ENCODE measurements at regions not wholly inside any gene's neighbourhood (a gene's known extent, or its start where the extent isn't known, plus 50 kb on each side); places are given as distances from the start of the nearest gene placed in this dataset.

- Histone ChIP-seq H3K4ac (ENCODE audit: low read length) (no peak overlapping the region), H3K4me2 (ENCODE audit: insufficient read depth, low read length, poor library complexity, severe bottlenecking) (no peak overlapping the region), H3K79me1 (ENCODE audit: low read depth, low read length) (no peaks in the 10 kb centered on the region), H3K14ac (ENCODE audit: low read length) (no peak overlapping the region), H2AFZ (ENCODE audit: low read length) (no peak overlapping the region), H3K9me3 (replicated peaks in 1 of 2; ENCODE audit: control insufficient read depth in 2 of 2, insufficient read depth in 1 of 2, low read depth in 1 of 2, low read length in 2 of 2) (peaks cover 0 to 2% of the 10 kb centered on the region in 2 donors), H2AK5ac (ENCODE audit: low read depth, low read length) (no peak overlapping the region), H2BK120ac (ENCODE audit: low read depth, low read length) (no peak overlapping the region), H2BK5ac (ENCODE audit: low read length) (no peak overlapping the region), H3K9ac (ENCODE audit: low read depth, low read length, poor library complexity) (no peak overlapping the region), H4K8ac (ENCODE audit: low read depth, low read length) (no peak overlapping the region), H3K4me3 (ENCODE audit: low read length in 2 of 2) (no peak overlapping the region), H3K4me1 (ENCODE audit: control insufficient read depth in 2 of 2, insufficient read depth in 1 of 2, low read depth in 1 of 2, low read length in 2 of 2) (no peaks in the 10 kb centered on the region), H2BK15ac (ENCODE audit: low read length) (no peak overlapping the region), H3K27me3 (ENCODE audit: control insufficient read depth in 3 of 3, insufficient read depth in 3 of 3, low read depth in 1 of 3, low read length in 3 of 3) (peaks cover 0 to 5% (median 0%) of the 10 kb centered on the region in 3 experiments), H3K18ac (ENCODE audit: low read length) (no peak overlapping the region), H3K23ac (ENCODE audit: low read depth, low read length, poor library complexity) (no peak overlapping the region), H4K91ac (ENCODE audit: low read depth, low read length, poor library complexity) (no peak overlapping the region), H3K27ac (replicated peaks; ENCODE audit: low read length) (no peak overlapping the region), H2BK12ac (ENCODE audit: low read length) (no peak overlapping the region), H3K36me3 (replicated peaks in 1 of 2; ENCODE audit: control insufficient read depth in 2 of 2, insufficient read depth in 2 of 2, low read length in 2 of 2) (no peaks in the 10 kb centered on the region)
- DNase-seq (ENCODE audit: low spot score), result no peak
- no CpG with 5 or more reads among the region's 4 CpGs for WGBS, 2 donors (ENCODE audit: extremely low coverage in 2 of 2, insufficient read length in 2 of 2, insufficient replicate concordance in 1 of 2)
Measured at GRCh38 chr12:114192013-114192412, 213.9 kb downstream of the TBX5 start.

- H2BK12ac ChIP-seq (ENCODE audit: low read length), result no peak overlapping the region
- no peak overlapping the region for H3K27ac ChIP-seq (replicated peaks; ENCODE audit: low read length)
- H4K91ac ChIP-seq (ENCODE audit: low read depth, low read length, poor library complexity), result no peak overlapping the region
- H3K4me2 ChIP-seq (ENCODE audit: insufficient read depth, low read length, poor library complexity, severe bottlenecking), result no peak overlapping the region
- no peak overlapping the region for H3K18ac ChIP-seq (ENCODE audit: low read length)
- H3K79me1 ChIP-seq (ENCODE audit: low read depth, low read length), result no peaks in the 10 kb centered on the region
- no peak overlapping the region for H3K23ac ChIP-seq (ENCODE audit: low read depth, low read length, poor library complexity)
- no peak overlapping the region for H3K4ac ChIP-seq (ENCODE audit: low read length)
- no CpG with 5 or more reads among the region's 6 CpGs for WGBS, 2 donors (ENCODE audit: extremely low coverage in 2 of 2, insufficient read length in 2 of 2, insufficient replicate concordance in 1 of 2)
- H3K9ac ChIP-seq (ENCODE audit: low read depth, low read length, poor library complexity), result no peak overlapping the region
- no peak for DNase-seq (ENCODE audit: low spot score)
- peaks cover 0 to 5% (median 0%) of the 10 kb centered on the region in 3 experiments for H3K27me3 ChIP-seq (ENCODE audit: control insufficient read depth in 3 of 3, insufficient read depth in 3 of 3, low read depth in 1 of 3, low read length in 3 of 3)
- H3K36me3 ChIP-seq (replicated peaks in 1 of 2; ENCODE audit: control insufficient read depth in 2 of 2, insufficient read depth in 2 of 2, low read length in 2 of 2), result no peaks in the 10 kb centered on the region
- H2BK15ac ChIP-seq (ENCODE audit: low read length), result no peak overlapping the region
- no peak overlapping the region for H2AK5ac ChIP-seq (ENCODE audit: low read depth, low read length)
- H2BK5ac ChIP-seq (ENCODE audit: low read length), result no peak overlapping the region
- no peak overlapping the region for H3K14ac ChIP-seq (ENCODE audit: low read length)
- no peaks in the 10 kb centered on the region for H3K9me3 ChIP-seq (replicated peaks in 1 of 2; ENCODE audit: control insufficient read depth in 2 of 2, insufficient read depth in 1 of 2, low read depth in 1 of 2, low read length in 2 of 2)
- H4K8ac ChIP-seq (ENCODE audit: low read depth, low read length), result no peak overlapping the region
- H2AFZ ChIP-seq (ENCODE audit: low read length), result no peak overlapping the region
- no peak overlapping the region for H2BK120ac ChIP-seq (ENCODE audit: low read depth, low read length)
- no peak overlapping the region for H3K4me3 ChIP-seq (ENCODE audit: low read length in 2 of 2)
- peaks cover 0 to 3% of the 10 kb centered on the region in 2 donors for H3K4me1 ChIP-seq (ENCODE audit: control insufficient read depth in 2 of 2, insufficient read depth in 1 of 2, low read depth in 1 of 2, low read length in 2 of 2)
Measured at GRCh38 chr12:114191581-114191980, 214.4 kb downstream of the TBX5 start.

DNA sequence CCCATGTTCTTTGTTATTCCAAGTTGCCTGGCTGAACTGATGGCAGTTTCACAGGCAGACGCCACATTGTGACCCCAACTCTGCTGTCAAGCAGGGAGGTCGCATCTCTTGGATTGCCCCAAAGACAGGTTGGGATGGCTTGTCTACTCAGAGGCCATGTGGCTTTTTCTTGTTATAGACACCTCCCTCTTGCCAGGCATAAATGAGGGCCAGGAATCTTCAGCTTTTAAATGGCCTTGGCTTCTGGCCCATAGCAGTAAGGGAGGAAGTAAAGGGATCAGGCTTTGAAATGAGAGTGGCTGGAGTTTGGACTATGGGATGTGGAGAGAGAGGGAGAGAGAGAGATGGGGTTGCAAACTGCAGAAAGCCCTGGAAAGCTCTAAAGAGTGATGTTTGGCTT lies 215.0 kb downstream of the TBX5 start:
- Histone ChIP-seq H3K4me3 (ENCODE audit: low read length in 2 of 2) (no peak overlapping the region), H3K27ac (replicated peaks; ENCODE audit: low read length) (no peak overlapping the region), H2BK15ac (ENCODE audit: low read length) (no peak overlapping the region), H2BK120ac (ENCODE audit: low read depth, low read length) (no peak overlapping the region), H2BK5ac (ENCODE audit: low read length) (no peak overlapping the region), H4K8ac (ENCODE audit: low read depth, low read length) (no peak overlapping the region), H2AK5ac (ENCODE audit: low read depth, low read length) (no peak overlapping the region), H4K91ac (ENCODE audit: low read depth, low read length, poor library complexity) (no peak overlapping the region), H2BK12ac (ENCODE audit: low read length) (no peak overlapping the region), H3K9me3 (replicated peaks in 1 of 2; ENCODE audit: control insufficient read depth in 2 of 2, insufficient read depth in 1 of 2, low read depth in 1 of 2, low read length in 2 of 2) (no peaks in the 10 kb centered on the region), H3K79me1 (ENCODE audit: low read depth, low read length) (no peaks in the 10 kb centered on the region), H3K36me3 (replicated peaks in 1 of 2; ENCODE audit: control insufficient read depth in 2 of 2, insufficient read depth in 2 of 2, low read length in 2 of 2) (no peaks in the 10 kb centered on the region), H3K14ac (ENCODE audit: low read length) (no peak overlapping the region), H3K23ac (ENCODE audit: low read depth, low read length, poor library complexity) (no peak overlapping the region), H3K27me3 (ENCODE audit: control insufficient read depth in 3 of 3, insufficient read depth in 3 of 3, low read depth in 1 of 3, low read length in 3 of 3) (peaks cover 0 to 5% (median 0%) of the 10 kb centered on the region in 3 experiments), H3K4me2 (ENCODE audit: insufficient read depth, low read length, poor library complexity, severe bottlenecking) (no peak overlapping the region), H2AFZ (ENCODE audit: low read length) (no peak overlapping the region), H3K4ac (ENCODE audit: low read length) (no peak overlapping the region), H3K4me1 (ENCODE audit: control insufficient read depth in 2 of 2, insufficient read depth in 1 of 2, low read depth in 1 of 2, low read length in 2 of 2) (peaks cover 0 to 4% of the 10 kb centered on the region in 2 donors), H3K18ac (ENCODE audit: low read length) (no peak overlapping the region), H3K9ac (ENCODE audit: low read depth, low read length, poor library complexity) (no peak overlapping the region)
- no CpG with 5 or more reads among the region's 2 CpGs for WGBS, 2 donors (ENCODE audit: extremely low coverage in 2 of 2, insufficient read length in 2 of 2, insufficient replicate concordance in 1 of 2)
- DNase-seq (ENCODE audit: low spot score), result no peak

- H3K18ac ChIP-seq (ENCODE audit: low read length), result no peak overlapping the region
- WGBS, 2 donors (ENCODE audit: extremely low coverage in 2 of 2, insufficient read length in 2 of 2, insufficient replicate concordance in 1 of 2), result no CpG with 5 or more reads among the region's 4 CpGs
Measured at GRCh38 chr12:114189266-114189665, 216.7 kb downstream of the TBX5 start.

More at GRCh38 chr12:114189266-114189665, 216.7 kb downstream of the TBX5 start:
- Histone ChIP-seq H3K36me3 (replicated peaks in 1 of 2; ENCODE audit: control insufficient read depth in 2 of 2, insufficient read depth in 2 of 2, low read length in 2 of 2) (no peaks in the 10 kb centered on the region), H3K4ac (ENCODE audit: low read length) (no peak overlapping the region), H2BK12ac (ENCODE audit: low read length) (no peak overlapping the region), H3K14ac (ENCODE audit: low read length) (no peak overlapping the region), H3K23ac (ENCODE audit: low read depth, low read length, poor library complexity) (no peak overlapping the region), H3K27me3 (ENCODE audit: control insufficient read depth in 3 of 3, insufficient read depth in 3 of 3, low read depth in 1 of 3, low read length in 3 of 3) (peaks cover 0 to 5% (median 0%) of the 10 kb centered on the region in 3 experiments), H2BK5ac (ENCODE audit: low read length) (no peak overlapping the region), H4K91ac (ENCODE audit: low read depth, low read length, poor library complexity) (no peak overlapping the region), H3K4me3 (ENCODE audit: low read length in 2 of 2) (no peak overlapping the region), H3K79me1 (ENCODE audit: low read depth, low read length) (no peaks in the 10 kb centered on the region), H2BK120ac (ENCODE audit: low read depth, low read length) (no peak overlapping the region), H3K9ac (ENCODE audit: low read depth, low read length, poor library complexity) (no peak overlapping the region), H3K4me1 (ENCODE audit: control insufficient read depth in 2 of 2, insufficient read depth in 1 of 2, low read depth in 1 of 2, low read length in 2 of 2) (peaks cover 0 to 4% of the 10 kb centered on the region in 2 donors), H2AK5ac (ENCODE audit: low read depth, low read length) (no peak overlapping the region), H2AFZ (ENCODE audit: low read length) (no peak overlapping the region), H3K27ac (replicated peaks; ENCODE audit: low read length) (no peak overlapping the region), H2BK15ac (ENCODE audit: low read length) (no peak overlapping the region), H3K9me3 (replicated peaks in 1 of 2; ENCODE audit: control insufficient read depth in 2 of 2, insufficient read depth in 1 of 2, low read depth in 1 of 2, low read length in 2 of 2) (no peaks in the 10 kb centered on the region), H4K8ac (ENCODE audit: low read depth, low read length) (no peak overlapping the region), H3K4me2 (ENCODE audit: insufficient read depth, low read length, poor library complexity, severe bottlenecking) (no peak overlapping the region)
- no peak for DNase-seq (ENCODE audit: low spot score)
